GM12875 (cell line): ENCODE measurements at regions not wholly inside any gene's neighbourhood (a gene's known extent, or its start where the extent isn't known, plus 50 kb on each side); places are given as distances from the start of the nearest gene placed in this dataset.
"Not testable (repeated sequence)": the region's sequence is repeated elsewhere in the genome, so short reads cannot be mapped to it uniquely, and the experiment has no call there.

Source experiments
- H3K4me3 ChIP-seq: one replicate; pipeline ENCODE4 v1.5.1; 2011; ENCODE audit warnings: low read depth, low read length, control low read depth
- TF ChIP-seq, protein P1 (sequence below): IDR thresholded peaks from 2 replicates; pipeline ENCODE4 v1.5.1; 2011; ENCODE audit warnings: low read depth, mild to moderate bottlenecking, control low read depth, inconsistent platforms, low read length, moderate library complexity, borderline replicate concordance; ENCODE audit not compliant: insufficient read depth

DNA sequence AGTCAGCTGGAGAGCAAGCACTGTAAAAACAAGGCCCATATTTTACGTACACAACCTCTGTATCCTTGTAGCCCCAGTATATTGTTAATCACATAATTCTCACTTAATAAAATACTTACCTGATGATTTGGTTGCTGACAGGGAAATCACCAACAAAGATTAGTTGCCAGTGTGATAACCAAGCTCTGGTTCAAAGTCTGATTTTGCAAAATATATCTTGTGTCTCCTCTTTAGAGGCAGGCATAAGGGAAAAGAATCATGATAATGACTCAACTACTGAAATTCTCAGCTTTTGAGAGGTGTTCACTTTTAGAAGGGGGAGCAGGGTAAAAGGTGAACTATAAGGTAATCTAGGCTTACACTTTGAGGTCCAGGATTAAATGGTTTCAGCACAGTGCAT lies 351.1 kb upstream of the CD180 start:
- TF ChIP-seq, protein P1, sequence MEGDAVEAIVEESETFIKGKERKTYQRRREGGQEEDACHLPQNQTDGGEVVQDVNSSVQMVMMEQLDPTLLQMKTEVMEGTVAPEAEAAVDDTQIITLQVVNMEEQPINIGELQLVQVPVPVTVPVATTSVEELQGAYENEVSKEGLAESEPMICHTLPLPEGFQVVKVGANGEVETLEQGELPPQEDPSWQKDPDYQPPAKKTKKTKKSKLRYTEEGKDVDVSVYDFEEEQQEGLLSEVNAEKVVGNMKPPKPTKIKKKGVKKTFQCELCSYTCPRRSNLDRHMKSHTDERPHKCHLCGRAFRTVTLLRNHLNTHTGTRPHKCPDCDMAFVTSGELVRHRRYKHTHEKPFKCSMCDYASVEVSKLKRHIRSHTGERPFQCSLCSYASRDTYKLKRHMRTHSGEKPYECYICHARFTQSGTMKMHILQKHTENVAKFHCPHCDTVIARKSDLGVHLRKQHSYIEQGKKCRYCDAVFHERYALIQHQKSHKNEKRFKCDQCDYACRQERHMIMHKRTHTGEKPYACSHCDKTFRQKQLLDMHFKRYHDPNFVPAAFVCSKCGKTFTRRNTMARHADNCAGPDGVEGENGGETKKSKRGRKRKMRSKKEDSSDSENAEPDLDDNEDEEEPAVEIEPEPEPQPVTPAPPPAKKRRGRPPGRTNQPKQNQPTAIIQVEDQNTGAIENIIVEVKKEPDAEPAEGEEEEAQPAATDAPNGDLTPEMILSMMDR = no peak
- H3K4me3 ChIP-seq = no peak overlapping the region

DNA sequence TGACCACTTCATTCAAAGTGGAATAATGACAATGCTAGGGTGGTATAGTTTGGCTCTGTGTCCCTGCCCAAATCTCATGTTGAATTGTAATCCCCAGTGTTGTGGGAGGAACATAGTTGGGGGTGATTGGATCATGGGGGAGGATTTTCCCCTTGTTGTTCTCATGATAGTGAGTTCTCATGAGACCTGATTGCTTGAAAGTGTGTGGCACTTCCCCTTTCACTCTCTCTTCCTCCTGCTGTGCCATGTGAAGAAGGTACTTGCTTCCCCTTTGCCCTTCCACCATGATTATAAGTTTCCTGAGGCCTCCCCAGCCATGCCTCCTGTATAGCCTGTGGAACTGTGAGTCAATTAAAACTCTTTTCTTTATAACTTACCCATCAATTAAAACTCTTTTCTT lies 348.3 kb upstream of the CD180 start:
- not testable (repeated sequence) for H3K4me3 ChIP-seq

DNA sequence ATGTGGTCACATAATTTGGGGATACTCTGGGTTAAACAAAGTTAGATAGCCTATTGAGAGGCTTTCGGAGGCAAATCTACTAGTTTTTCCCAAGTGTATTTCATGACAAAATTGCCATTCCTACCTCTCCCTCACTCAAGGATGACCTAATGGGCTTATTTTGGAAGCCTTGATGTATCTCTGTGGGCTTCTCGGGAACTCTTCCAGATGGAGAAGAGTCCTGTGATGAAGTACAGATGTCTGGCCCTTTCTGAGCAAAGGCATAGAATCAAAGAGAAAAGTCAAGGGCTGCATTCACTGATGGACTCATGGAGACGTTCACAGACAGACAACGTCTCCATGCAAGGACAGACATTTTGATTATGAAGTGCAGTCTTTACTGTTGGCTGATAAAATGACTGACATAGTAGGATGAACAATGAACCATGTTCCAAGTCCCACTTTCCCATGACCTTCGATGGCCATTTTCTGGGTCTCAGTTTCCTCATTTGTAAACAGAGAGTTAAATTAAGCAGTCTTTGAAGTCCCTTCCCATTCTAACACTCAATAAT lies 347.2 kb upstream of the CD180 start:
- TF ChIP-seq, protein P1 = no peak

DNA sequence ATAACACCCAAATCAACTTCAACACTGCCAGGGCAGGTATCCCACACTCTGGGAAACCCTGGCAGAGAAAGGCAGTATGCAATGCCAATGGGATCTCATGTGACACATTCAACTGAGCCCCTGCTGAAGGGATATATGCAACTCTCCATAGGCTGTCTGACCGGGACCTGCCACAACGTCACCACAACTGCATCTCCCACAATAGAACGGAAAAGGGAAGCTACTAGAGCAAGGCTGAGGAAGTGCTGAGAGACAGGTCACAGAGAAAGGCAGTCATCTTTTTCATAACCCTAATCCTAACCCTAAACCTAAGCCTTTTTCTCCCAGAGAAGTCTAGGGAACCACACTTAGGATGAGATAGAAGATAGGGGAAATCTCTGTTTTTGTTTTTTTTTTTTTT lies 345.9 kb upstream of the CD180 start:
- H3K4me3 ChIP-seq = no peak overlapping the region
- TF ChIP-seq, protein P1 = no peak

More for the DNA sequence above, 347.2 kb upstream of the CD180 start:
- no peak overlapping the region for H3K4me3 ChIP-seq

DNA sequence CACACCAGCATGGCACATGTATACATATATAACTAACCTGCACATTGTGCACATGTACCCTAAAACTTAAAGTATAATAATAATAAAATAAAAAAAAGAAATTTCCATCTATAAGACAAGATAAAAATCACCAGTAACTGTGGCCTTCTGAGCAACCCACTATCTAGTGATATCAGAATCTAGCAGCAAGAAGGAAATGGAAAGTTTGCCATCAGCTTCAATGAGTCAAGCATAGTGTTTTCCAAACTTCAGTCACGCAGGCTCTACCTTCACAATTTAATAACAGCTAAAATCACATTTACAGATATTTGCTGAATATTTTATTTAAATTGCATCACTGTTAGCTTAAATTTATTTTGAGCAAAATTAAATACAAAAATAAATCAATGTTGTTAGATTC lies 345.3 kb upstream of the CD180 start:
- H3K4me3 ChIP-seq = no peak overlapping the region
- TF ChIP-seq, protein P1 = no peak

DNA sequence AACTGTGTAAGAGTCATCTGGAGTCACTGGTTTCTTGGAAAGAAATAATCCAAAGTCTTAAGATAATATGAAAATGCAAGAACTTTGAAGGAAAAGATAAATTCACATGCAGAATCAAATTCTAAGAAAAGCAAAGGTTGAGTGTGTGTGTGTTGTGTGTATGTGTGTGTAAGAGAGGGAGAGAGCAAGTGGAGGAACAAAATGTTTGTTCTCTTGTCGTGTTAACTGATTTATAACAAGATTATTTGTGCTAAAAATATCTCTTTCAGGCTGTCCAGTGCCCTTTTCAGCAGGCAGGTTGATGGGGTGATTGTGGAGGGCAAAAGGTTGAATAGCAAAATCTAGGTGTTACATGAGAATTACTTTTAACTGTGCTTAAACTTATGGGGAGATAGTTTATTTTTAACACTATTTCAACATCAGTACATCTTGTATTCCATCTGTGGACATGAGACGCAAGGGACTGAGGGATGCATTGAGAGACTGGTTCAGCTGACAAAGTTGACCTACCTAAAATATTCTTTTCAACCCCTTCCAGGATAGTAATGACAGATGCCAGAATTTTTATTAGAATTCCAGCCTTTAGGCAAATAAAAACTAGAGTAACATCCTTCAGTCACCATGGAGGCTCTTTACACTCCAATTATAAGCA lies 342.4 kb upstream of the CD180 start:
- H3K4me3 ChIP-seq = no peak overlapping the region
- TF ChIP-seq, protein P1 = no peak

DNA sequence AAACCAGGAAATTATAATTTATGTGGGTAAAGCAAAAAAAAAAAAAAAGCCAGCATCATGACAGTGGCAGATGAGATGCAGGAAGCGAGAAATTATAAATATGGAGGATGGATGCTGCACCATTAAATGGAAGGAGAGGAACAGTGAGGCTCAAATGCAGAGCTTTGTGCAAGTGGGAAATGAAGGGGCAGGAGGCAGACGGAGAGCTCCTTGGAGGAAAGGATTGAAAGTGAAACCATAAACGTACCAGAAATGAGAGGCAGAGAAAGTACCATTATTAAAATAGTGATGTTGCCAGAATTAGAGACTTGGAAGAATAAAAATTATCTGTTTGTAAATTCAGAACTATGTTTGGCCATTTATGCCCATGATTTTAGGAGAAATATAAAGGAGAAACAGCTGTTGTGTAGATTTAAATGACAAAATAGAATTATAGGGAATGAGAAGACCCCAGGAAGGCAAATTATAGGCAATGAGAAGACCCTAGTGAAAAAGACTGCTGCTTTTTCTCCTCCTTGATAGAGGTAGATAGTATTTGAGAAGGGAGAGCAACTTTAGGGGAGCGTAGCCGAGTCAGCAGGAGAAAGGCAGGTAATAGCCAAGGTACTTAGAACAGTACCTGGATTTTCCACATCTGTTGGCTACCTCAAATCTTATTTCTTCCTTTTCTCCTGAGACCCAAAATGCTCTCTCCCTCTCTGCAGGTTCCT lies 341.0 kb upstream of the CD180 start:
- no peak overlapping the region for H3K4me3 ChIP-seq
- TF ChIP-seq, protein P1 = no peak
